ENCODE measurements at regions not wholly inside any gene's neighbourhood (a gene's known extent, or its start where the extent isn't known, plus 50 kb on each side); places are given as distances from the start of the nearest gene placed in this dataset.
"Not testable (repeated sequence)": the region's sequence is repeated elsewhere in the genome, so short reads cannot be mapped to it uniquely, and the experiment has no call there.

- DNase-seq (ENCODE audit: low read depth in 2 of 3, low spot score in 2 of 3), result no peak
Measured at GRCh38 chr15:63434576-63435186, 53.0 kb upstream of the CA12 start.

- DNase-seq (ENCODE audit: low read depth in 2 of 3, low spot score in 2 of 3), result no peak
Measured at GRCh38 chr15:63435204-63435820, 53.7 kb upstream of the CA12 start.

GRCh38 chr15:63436341-63436740 lies 54.7 kb upstream of the CA12 start:
- DNase-seq (ENCODE audit: low read depth in 2 of 3, low spot score in 2 of 3), result no peak

- DNase-seq (ENCODE audit: low read depth in 2 of 3, low spot score in 2 of 3), result peak; percentile 52 to 90 (median 72)
Measured at GRCh38 chr15:63436872-63437375, 55.3 kb upstream of the CA12 start.

- no peak for DNase-seq (ENCODE audit: low read depth in 2 of 3, low spot score in 2 of 3)
Measured at GRCh38 chr15:63439536-63440264, 58.1 kb upstream of the CA12 start.

GRCh38 chr15:63440265-63440648 lies 58.6 kb upstream of the CA12 start:
- no peak for DNase-seq (ENCODE audit: low read depth in 2 of 3, low spot score in 2 of 3)

GRCh38 chr15:63440756-63441155 lies 59.1 kb upstream of the CA12 start:
- DNase-seq (ENCODE audit: low read depth in 2 of 3, low spot score in 2 of 3), result no peak

- no peak for DNase-seq (ENCODE audit: low read depth in 2 of 3, low spot score in 2 of 3)
Measured at GRCh38 chr15:63441266-63441665, 59.6 kb upstream of the CA12 start.

- DNase-seq (ENCODE audit: low read depth in 2 of 3, low spot score in 2 of 3), result no peak
Measured at GRCh38 chr15:63442080-63442479, 60.4 kb upstream of the CA12 start.

- DNase-seq (ENCODE audit: low read depth in 2 of 3, low spot score in 2 of 3), result no peak
Measured at GRCh38 chr15:63444611-63445010, 59.8 kb upstream of the USP3 start.

- DNase-seq (ENCODE audit: low read depth in 2 of 3, low spot score in 2 of 3), result no peak
Measured at GRCh38 chr15:63446255-63446654, 58.1 kb upstream of the USP3 start.

- no peak for DNase-seq (ENCODE audit: low read depth in 2 of 3, low spot score in 2 of 3)
Measured at GRCh38 chr15:63447017-63447676, 57.2 kb upstream of the USP3 start.

GRCh38 chr15:63448266-63448665 lies 56.1 kb upstream of the USP3 start:
- peak in 2 of 3 donors; percentile 56 to 80 for DNase-seq (ENCODE audit: low read depth in 2 of 3, low spot score in 2 of 3)

- DNase-seq (ENCODE audit: low read depth in 2 of 3, low spot score in 2 of 3), result not testable (repeated sequence)
Measured at GRCh38 chr15:63448872-63449555, 55.4 kb upstream of the USP3 start.

- no peak for DNase-seq (ENCODE audit: low read depth in 2 of 3, low spot score in 2 of 3)
Measured at GRCh38 chr15:63449731-63450130, 54.7 kb upstream of the USP3 start.

GRCh38 chr15:63450884-63451225 lies 53.5 kb upstream of the USP3 start:
- no peak for DNase-seq (ENCODE audit: low read depth in 2 of 3, low spot score in 2 of 3)

- no peak for DNase-seq (ENCODE audit: low read depth in 2 of 3, low spot score in 2 of 3)
Measured at GRCh38 chr15:63451671-63452315, 52.6 kb upstream of the USP3 start.

GRCh38 chr15:63452552-63453136 lies 51.7 kb upstream of the USP3 start:
- no peak for DNase-seq (ENCODE audit: low read depth in 2 of 3, low spot score in 2 of 3)

- DNase-seq (ENCODE audit: low read depth in 2 of 3, low spot score in 2 of 3), result peak in 2 of 3 donors; percentile 22 to 71
Measured at GRCh38 chr15:63453186-63453905, 51.0 kb upstream of the USP3 start.

Data from hematopoietic multipotent progenitor cell (in vitro differentiated cells).